Left renal cortex interstitium (tissue), 4 donors: ENCODE measurements at regions not wholly inside any gene's neighbourhood (a gene's known extent, or its start where the extent isn't known, plus 50 kb on each side); places are given as distances from the start of the nearest gene placed in this dataset.
"Not testable (repeated sequence)": the region's sequence is repeated elsewhere in the genome, so short reads cannot be mapped to it uniquely, and the experiment has no call there.

Experiments used
- DNase-seq, 4 donors: peaks; one replicate each; pipeline ENCODE4 v3.0.0-alpha.2; 2013; ENCODE audit warnings: low read depth in 4 of 4, low spot score in 2 of 4, missing footprints in 1 of 4

DNA sequence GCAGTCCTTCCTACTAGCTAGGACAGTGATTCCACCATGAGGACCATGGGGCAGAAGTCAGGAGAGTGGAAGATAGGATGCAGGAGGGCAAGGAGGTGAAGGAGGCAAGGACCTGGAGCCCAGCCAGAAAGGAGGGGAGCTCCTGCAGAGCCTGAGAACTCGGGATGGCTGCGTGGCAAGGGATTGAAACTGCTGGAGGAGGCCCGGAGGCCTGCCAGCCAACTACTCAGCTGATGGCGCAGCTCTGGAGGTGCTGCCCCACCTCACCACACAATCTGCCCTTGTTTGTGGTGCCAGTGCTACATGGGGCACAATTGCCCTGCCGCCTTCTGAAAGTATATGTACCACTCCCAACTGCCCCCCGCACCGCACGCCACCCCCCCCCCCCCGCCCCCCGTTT, 307.3 kb upstream of the CHRNA7 start:
- DNase-seq: not testable (repeated sequence)

GRCh38 chr15:31724903-31725302, 305.4 kb upstream of the CHRNA7 start:
- DNase-seq: not testable (repeated sequence)

GRCh38 chr15:31725619-31726018, 304.7 kb upstream of the CHRNA7 start:
- DNase-seq: not testable (repeated sequence)

GRCh38 chr15:31727612-31728011, 302.7 kb upstream of the CHRNA7 start:
- DNase-seq: no peak

- DNase-seq: no peak
Measured at GRCh38 chr15:31732726-31733125, 297.6 kb upstream of the CHRNA7 start.

DNA sequence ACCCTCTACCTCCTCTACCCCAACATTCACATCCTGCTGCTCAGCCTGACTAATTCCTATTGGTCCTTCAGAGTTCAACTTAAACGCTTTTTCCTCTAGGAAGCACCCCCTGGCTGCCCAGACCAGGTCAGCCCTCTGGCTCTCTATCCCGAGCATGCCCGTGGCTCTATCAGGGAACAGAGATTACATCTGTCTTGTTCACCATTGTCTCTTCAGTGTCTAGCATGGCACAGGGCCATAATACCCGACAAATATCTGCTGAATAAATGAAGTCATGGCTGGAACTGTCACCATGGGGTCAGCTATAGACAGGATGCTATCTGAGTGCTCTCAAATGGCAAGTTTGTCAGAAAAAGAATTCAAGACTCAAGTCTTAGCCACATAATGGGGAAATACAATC, 296.9 kb upstream of the CHRNA7 start:
- DNase-seq: no peak

GRCh38 chr15:31740203-31740602, 290.1 kb upstream of the CHRNA7 start:
- DNase-seq: no peak

- DNase-seq: no peak
Measured at GRCh38 chr15:31745841-31746240, 284.5 kb upstream of the CHRNA7 start.

DNA sequence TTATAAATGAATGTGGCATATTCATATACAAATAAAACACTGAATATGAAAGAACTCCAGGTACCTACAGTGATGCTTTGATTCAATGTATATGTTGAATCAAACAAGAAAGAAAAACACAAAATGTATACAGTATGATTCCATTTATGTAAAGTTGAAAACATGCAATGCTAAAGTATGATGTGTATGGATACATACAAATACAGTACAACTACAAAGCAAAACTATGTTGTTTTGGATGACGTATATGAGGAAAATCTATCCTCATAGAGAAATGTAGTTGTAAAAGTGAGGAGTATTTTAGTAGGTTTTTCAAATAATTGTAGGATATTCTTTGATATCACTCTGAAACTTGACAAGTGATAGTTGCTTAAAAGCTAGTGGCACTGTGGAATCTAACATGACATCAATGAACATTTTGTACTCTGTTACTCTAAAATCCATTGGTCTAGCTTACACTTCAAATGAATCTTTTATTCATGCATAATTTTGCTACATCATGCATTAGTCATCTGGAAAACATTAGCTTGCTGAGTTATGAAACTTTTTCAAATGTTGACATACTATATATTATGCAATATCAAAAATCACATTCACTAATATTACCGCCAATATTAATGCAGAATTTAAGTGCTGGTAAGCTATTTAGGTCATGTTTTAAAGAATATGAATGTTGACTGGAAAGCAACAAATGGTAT, 278.1 kb upstream of the CHRNA7 start:
- DNase-seq: no peak

GRCh38 chr15:31752905-31753304, 277.4 kb upstream of the CHRNA7 start:
- no peak for DNase-seq

DNA sequence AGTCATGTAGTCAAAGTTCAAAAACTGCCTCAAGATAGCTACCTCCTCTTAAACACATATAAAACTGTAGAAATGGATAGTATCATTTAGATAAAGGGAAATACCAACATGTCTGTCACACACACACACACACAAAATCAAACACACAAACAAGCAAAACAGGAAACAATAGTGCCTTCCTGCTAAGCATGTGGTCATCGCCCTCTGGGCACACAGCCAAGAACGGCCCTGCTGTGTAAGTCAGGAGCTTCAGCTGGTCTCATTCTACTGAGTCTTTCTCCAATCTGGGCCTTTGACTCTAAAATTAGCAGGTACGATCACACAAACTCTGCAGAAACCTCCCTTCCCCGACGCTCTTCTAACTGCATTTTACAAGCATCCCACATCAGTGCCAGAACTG, 272.2 kb upstream of the CHRNA7 start:
- DNase-seq: peak in 1 of 4 donors; percentile 9

DNA sequence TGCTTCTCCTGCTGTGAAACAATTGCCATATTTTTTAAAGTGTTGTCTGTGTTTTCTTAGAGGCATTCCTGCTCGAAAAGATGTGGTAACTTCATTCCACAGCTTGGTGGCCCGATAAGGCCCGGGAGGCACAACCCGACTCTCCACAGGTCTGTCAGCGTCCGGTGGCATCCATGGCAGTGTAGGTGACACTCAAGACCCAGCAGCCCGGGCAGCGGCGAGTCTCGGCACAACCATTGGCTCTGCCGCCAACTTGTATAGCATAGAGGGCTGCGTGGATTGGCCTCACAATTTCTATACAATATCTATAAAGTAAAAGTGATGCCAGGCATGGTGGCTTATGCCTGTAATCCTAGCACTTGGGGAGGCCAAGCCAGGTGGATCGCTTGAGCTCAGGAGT, 262.3 kb upstream of the CHRNA7 start:
- DNase-seq: no peak

- DNase-seq: no peak
Measured at GRCh38 chr15:31774045-31774444, 256.3 kb upstream of the CHRNA7 start.

DNA sequence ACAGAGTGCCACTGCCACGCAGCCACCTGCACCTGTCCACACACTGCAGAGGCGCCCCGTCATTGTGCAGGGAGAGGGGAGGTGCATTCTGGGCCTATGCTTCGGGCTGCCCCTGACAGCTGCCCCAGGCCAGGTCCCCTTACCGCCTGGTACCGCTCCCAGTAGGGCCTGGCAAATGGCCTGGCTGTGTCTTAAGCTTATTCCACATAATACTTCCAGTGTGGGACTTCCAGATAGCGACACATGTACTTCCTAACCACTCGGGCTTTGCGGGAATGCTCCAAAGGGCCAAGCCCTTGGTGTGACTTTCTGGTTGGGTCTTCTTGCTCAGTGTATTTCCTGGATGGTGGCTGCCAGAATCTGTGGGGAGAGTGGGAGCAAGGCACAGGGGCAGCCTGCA, 254.3 kb upstream of the CHRNA7 start:
- no peak for DNase-seq

DNA sequence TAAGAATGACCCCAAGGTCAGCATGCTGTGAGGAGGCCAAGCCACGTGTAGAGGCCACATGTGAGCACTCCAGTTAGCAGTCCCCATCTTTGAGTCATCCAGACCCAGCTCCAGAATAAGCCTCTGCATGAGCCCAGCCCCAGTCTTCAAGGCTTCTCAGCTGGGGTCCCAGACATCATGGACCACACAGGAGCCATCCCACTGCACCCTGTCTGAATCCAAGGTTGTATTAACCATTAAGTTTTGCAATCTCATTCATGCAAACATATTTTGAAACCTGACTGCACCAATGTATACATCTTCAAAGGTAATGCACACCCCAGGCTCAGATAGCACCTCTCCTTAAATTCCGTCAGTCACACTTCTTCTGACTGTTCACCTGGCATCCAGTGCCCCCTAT, 249.1 kb upstream of the CHRNA7 start:
- no peak for DNase-seq

DNA sequence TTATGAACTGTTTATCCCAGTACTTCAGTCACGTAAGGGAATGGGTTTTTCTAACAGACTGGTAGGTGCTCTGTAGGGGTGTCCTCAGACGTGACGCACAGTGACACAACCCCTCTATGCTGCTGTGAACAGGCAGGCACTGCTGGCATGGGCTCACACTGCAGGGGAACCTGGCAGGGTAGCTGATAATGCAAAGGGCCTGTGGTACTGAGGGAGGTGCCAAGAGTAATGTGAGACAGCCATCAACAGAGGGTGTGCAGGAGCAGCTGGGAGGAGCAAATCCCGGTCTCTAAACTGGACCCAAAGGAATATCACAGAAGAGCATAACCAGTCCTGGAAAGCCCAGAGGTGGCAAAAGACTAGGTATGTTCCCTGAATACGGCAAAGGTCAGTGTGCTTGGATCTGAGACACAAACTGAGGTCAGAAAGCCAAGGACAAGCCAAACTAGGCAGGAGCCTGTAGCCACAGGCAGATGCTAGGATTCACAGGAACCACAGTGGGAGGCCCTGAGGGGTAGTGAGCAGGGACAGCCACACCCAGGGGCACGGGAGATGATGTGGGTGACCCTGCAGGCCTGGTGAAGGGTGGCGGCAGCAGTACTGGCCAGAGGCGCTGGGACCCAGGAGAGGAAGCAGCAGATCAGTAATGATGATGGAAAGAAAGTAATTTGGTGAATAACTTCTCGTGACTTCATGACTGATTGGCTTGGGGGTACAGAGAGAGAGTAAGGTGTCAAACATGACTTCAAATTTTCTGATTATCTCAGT, 248.1 kb upstream of the CHRNA7 start:
- no peak for DNase-seq

- DNase-seq: no peak
Measured at GRCh38 chr15:31782951-31783350, 247.4 kb upstream of the CHRNA7 start.

GRCh38 chr15:31786360-31786759, 244.0 kb upstream of the CHRNA7 start:
- no peak for DNase-seq

DNA sequence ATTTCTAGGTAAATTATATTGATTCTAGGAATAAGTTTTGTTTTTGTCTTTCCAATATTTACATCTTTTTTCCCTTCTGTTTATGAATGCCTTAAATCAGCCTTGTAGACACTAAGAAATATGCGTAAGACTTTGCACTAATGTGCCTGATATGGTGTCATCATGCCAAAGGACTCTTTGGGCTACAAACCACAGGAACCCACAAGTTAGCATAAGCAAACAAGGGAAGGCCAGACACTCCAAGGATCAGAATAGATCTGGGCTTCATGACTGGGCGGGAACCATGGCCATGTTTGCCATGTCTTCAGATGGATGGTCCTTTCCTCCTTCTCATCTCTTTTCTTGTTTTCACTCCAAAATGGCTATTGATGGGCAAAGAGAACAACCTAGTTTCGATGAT, 242.2 kb upstream of the CHRNA7 start:
- DNase-seq: no peak

DNA sequence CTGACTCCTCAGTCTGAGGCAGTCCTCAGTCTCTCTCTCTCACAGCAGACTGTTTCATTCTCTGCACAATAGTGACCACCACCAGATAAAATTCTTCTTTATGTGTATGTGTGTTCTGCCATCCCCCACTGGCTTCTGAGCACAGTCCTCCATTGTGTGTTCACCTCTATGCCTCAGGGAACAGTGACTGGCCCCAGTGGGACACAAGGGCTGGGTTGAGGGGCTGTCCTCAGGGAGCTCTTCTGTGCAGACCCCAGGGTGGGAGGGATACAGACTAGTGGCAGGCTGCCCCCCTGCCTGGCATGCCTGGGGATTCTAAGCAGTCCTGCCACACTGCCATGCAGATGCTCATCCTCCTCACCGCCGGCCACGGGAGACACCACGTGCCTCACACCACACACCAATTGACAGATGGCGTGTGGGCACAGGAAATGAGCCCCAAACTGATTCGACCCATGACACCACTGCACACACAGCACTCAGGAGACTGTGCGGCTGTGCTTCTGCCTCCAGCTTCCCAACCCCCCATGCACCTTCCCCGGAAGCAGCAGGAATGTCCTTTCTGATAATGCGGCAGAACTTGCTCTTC, 237.6 kb upstream of the CHRNA7 start:
- no peak for DNase-seq

DNA sequence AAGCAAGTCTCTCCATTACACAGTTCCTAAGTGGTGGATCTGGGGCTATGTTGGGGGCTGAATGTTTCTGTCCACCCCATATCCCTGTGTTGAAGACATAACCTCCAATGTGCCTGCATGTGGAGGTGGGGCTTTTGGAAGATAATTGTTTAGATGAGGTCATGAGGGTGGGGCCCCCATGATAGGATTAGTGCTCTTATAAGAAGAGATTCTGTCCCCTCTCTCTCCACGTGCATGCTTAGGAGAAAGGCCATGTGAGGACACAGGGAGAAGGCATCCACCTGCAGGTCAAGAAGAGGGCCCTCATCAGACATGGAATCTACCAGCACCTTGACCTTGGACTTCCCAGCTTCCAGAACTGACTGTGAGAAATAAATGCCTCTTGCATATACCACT, 231.0 kb upstream of the CHRNA7 start:
- DNase-seq: no peak

DNA sequence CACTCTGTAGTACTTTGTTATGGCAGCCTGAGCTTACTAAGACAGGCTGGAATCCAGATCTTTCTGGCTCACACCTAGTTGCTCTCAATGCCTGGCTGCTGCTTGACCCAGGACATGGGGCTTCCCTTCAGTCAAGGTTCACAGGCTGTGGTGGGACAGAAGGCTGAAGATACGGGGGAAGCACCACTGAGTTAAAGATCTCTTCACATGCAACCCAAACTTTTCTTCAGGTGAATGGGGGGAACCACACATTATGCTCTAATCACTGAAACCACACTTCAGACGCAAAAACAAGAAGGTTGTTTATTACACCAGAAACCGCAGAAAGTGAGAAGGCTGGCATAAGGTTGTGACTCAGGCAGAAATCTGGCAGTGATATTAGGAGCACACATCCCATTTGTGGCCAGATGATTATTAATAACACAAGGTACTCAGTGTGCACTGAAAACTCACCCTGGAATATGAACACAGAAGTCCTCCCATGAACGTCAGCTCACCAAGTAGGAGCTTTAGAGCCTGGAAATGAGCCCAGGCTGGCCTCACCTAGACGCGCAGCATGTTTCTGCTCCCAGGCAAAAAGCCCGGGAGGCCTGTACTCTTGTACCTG, 230.5 kb upstream of the CHRNA7 start:
- DNase-seq: no peak
